ENCODE measurements at regions not wholly inside any gene's neighbourhood (a gene's known extent, or its start where the extent isn't known, plus 50 kb on each side); places are given as distances from the start of the nearest gene placed in this dataset.
"Not testable (repeated sequence)": the region's sequence is repeated elsewhere in the genome, so short reads cannot be mapped to it uniquely, and the experiment has no call there.

- Mint-ChIP-seq H3K9me3 (peaks cover 7 to 9% of the 10 kb centered on the region in 2 donors), H3K36me3 (ENCODE audit: insufficient read depth in 2 of 2) (no peaks in the 10 kb centered on the region), H3K27me3 (ENCODE audit: low read depth) (no peaks in the 10 kb centered on the region), H3K4me3 (no peak overlapping the region), H3K4me1 (ENCODE audit: low read depth) (no peaks in the 10 kb centered on the region), H3K27ac (no peak overlapping the region)
- DNase-seq (no peak), ATAC-seq (replicated peaks in 1 of 2) (no peak)
These were observed 784.0 kb upstream of the SEMA6D start for GRCh38 chr15:46933332-46933731.

DNA sequence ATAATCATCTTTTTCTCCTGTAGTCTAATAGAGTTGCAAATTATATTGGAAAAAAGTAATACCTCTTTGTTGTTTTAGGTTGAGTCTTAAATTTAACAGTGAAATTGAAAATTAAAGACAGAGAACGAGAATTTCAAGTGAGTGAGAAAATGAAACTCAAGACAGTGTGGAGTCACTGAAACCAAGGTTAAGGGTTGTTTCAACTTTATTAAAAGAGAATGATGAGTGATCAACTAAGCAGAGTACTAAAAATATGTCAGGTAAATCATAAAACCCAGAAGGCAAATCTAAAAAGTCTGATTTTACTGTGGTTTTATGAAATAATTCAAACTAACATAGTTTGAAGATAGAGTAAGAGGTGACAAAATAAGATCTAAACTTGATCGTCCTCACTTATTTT lies 782.5 kb upstream of the SEMA6D start:
- Mint-ChIP-seq H3K36me3 (ENCODE audit: insufficient read depth in 2 of 2) (no peaks in the 10 kb centered on the region), H3K27me3 (ENCODE audit: low read depth) (no peaks in the 10 kb centered on the region), H3K4me1 (ENCODE audit: low read depth) (no peaks in the 10 kb centered on the region), H3K4me3 (no peak overlapping the region), H3K27ac (no peak overlapping the region), H3K9me3 (peaks cover 5 to 12% of the 10 kb centered on the region in 2 donors)
- ATAC-seq (replicated peaks in 1 of 2) (no peak), DNase-seq (no peak)

DNA sequence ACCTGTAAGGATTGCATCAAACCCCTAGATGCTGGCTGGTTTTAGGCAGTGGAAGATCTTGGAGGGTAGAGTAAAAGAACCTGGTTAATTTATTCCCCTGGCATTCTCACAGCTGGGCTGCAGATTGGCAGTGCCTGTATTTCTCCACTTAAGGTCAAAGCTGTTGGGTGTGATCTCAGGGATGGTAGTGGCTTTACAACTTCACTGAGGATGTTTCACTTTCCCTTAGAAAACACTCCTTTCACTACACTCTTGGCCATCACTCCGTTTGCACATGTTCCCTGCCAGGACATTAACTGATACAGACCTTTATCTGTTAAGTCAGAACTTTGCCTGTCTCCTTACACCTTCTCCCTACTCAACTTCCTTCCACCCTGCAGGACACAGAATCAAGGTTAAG lies 779.1 kb upstream of the SEMA6D start:
- Mint-ChIP-seq H3K4me1 (ENCODE audit: low read depth) (no peaks in the 10 kb centered on the region), H3K4me3 (no peak overlapping the region)

GRCh38 chr15:46941241-46941640 lies 776.1 kb upstream of the SEMA6D start:
- Mint-ChIP-seq H3K4me3 (no peak overlapping the region), H3K9me3 (peaks cover 9 to 12% of the 10 kb centered on the region in 2 donors), H3K27me3 (ENCODE audit: low read depth) (no peaks in the 10 kb centered on the region), H3K4me1 (ENCODE audit: low read depth) (no peaks in the 10 kb centered on the region), H3K36me3 (ENCODE audit: insufficient read depth in 2 of 2) (peaks cover 2% of the 10 kb centered on the region in 2 donors), H3K27ac (no peak overlapping the region)
- DNase-seq: no peak
- no peak for ATAC-seq (replicated peaks in 1 of 2)

More for the DNA sequence above, 779.1 kb upstream of the SEMA6D start:
- Mint-ChIP-seq H3K9me3 (peaks cover 6 to 10% of the 10 kb centered on the region in 2 donors), H3K27me3 (ENCODE audit: low read depth) (no peaks in the 10 kb centered on the region), H3K27ac (no peak overlapping the region), H3K36me3 (ENCODE audit: insufficient read depth in 2 of 2) (peaks cover under 1 to 2% of the 10 kb centered on the region in 2 donors)
- DNase-seq (no peak), ATAC-seq (replicated peaks in 1 of 2) (no peak)

GRCh38 chr15:46946953-46947352 lies 770.4 kb upstream of the SEMA6D start:
- H3K27me3 Mint-ChIP-seq (ENCODE audit: low read depth): no peaks in the 10 kb centered on the region
- no peak for ATAC-seq (replicated peaks in 1 of 2)
- no peak overlapping the region for H3K4me3 Mint-ChIP-seq
- no peaks in the 10 kb centered on the region for H3K4me1 Mint-ChIP-seq (ENCODE audit: low read depth)
- H3K9me3 Mint-ChIP-seq: peaks cover 8 to 20% of the 10 kb centered on the region in 2 donors
- no peak overlapping the region for H3K27ac Mint-ChIP-seq
- DNase-seq: no peak
- peaks cover 4% of the 10 kb centered on the region in 2 donors for H3K36me3 Mint-ChIP-seq (ENCODE audit: insufficient read depth in 2 of 2)

GRCh38 chr15:46955576-46955975 lies 761.7 kb upstream of the SEMA6D start:
- no peaks in the 10 kb centered on the region for H3K4me1 Mint-ChIP-seq (ENCODE audit: low read depth)
- no peaks in the 10 kb centered on the region for H3K36me3 Mint-ChIP-seq (ENCODE audit: insufficient read depth in 2 of 2)
- no peaks in the 10 kb centered on the region for H3K27me3 Mint-ChIP-seq (ENCODE audit: low read depth)
- H3K9me3 Mint-ChIP-seq: peaks cover 4 to 9% of the 10 kb centered on the region in 2 donors
- no peak for DNase-seq
- no peak for ATAC-seq (replicated peaks in 1 of 2)
- no peak overlapping the region for H3K27ac Mint-ChIP-seq
- H3K4me3 Mint-ChIP-seq: no peak overlapping the region

- H3K9me3 Mint-ChIP-seq: peaks cover 4% of the 10 kb centered on the region in 2 donors
- H3K27ac Mint-ChIP-seq: no peak overlapping the region
- no peaks in the 10 kb centered on the region for H3K4me1 Mint-ChIP-seq (ENCODE audit: low read depth)
- no peaks in the 10 kb centered on the region for H3K27me3 Mint-ChIP-seq (ENCODE audit: low read depth)
- H3K4me3 Mint-ChIP-seq: no peak overlapping the region
- no peaks in the 10 kb centered on the region for H3K36me3 Mint-ChIP-seq (ENCODE audit: insufficient read depth in 2 of 2)
- DNase-seq (no peak), ATAC-seq (replicated peaks in 1 of 2) (no peak)
These were observed 760.8 kb upstream of the SEMA6D start for GRCh38 chr15:46956456-46956855.

GRCh38 chr15:46956881-46957280 lies 760.4 kb upstream of the SEMA6D start:
- no peaks in the 10 kb centered on the region for H3K27me3 Mint-ChIP-seq (ENCODE audit: low read depth)
- no peak overlapping the region for H3K4me3 Mint-ChIP-seq
- peaks cover 2 to 4% of the 10 kb centered on the region in 2 donors for H3K9me3 Mint-ChIP-seq
- no peaks in the 10 kb centered on the region for H3K4me1 Mint-ChIP-seq (ENCODE audit: low read depth)
- H3K27ac Mint-ChIP-seq: no peak overlapping the region
- no peaks in the 10 kb centered on the region for H3K36me3 Mint-ChIP-seq (ENCODE audit: insufficient read depth in 2 of 2)
- ATAC-seq (replicated peaks in 1 of 2) (no peak), DNase-seq (no peak)

- Mint-ChIP-seq H3K9me3 (peaks cover 2 to 5% of the 10 kb centered on the region in 2 donors), H3K27me3 (ENCODE audit: low read depth) (no peaks in the 10 kb centered on the region), H3K27ac (no peak overlapping the region), H3K4me3 (no peak overlapping the region), H3K36me3 (ENCODE audit: insufficient read depth in 2 of 2) (peaks cover 0 to 3% of the 10 kb centered on the region in 2 donors), H3K4me1 (ENCODE audit: low read depth) (no peaks in the 10 kb centered on the region)
- ATAC-seq (replicated peaks in 1 of 2) (no peak), DNase-seq (no peak)
These were observed 756.7 kb upstream of the SEMA6D start for GRCh38 chr15:46960581-46960980.

- Mint-ChIP-seq H3K27me3 (ENCODE audit: low read depth) (no peaks in the 10 kb centered on the region), H3K4me1 (ENCODE audit: low read depth) (no peaks in the 10 kb centered on the region), H3K27ac (no peak overlapping the region), H3K36me3 (ENCODE audit: insufficient read depth in 2 of 2) (peaks cover 0 to 5% of the 10 kb centered on the region in 2 donors), H3K4me3 (no peak overlapping the region), H3K9me3 (peaks cover 4 to 7% of the 10 kb centered on the region in 2 donors)
- DNase-seq: no peak
- no peak for ATAC-seq (replicated peaks in 1 of 2)
These were observed 755.5 kb upstream of the SEMA6D start for GRCh38 chr15:46961795-46962194.

GRCh38 chr15:46988055-46988454 lies 729.2 kb upstream of the SEMA6D start:
- H3K9me3 Mint-ChIP-seq; H3K27me3 Mint-ChIP-seq (ENCODE audit: low read depth); DNase-seq; H3K27ac Mint-ChIP-seq; H3K36me3 Mint-ChIP-seq (ENCODE audit: insufficient read depth in 2 of 2); H3K4me3 Mint-ChIP-seq; H3K4me1 Mint-ChIP-seq (ENCODE audit: low read depth); ATAC-seq (replicated peaks in 1 of 2): not testable (repeated sequence)

DNA sequence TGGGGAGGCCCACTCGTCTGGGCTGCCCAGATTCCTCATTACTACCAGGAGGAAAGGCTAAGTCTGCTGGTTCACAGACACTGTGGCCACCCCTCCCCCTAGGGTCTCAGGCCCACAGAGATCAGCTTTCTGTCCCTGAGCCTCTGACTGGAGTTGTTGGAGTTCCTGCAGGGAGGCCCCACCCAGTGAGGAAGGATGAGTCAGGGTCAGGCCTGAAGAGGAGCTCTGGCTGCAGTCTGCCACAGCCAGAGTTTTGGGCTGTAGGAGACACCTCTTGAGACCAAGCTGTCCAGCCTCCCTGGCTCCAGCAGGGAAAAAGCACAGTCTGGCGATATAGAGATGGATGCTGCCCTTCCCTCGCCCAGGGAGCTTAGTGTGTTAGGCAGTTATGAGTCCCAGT lies 720.9 kb upstream of the SEMA6D start:
- ATAC-seq (replicated peaks in 1 of 2) (no peak), DNase-seq (no peak)
- Mint-ChIP-seq H3K9me3 (peaks cover 15 to 18% of the 10 kb centered on the region in 2 donors), H3K4me3 (no peak overlapping the region), H3K4me1 (ENCODE audit: low read depth) (no peaks in the 10 kb centered on the region), H3K36me3 (ENCODE audit: insufficient read depth in 2 of 2) (peaks cover 0 to 5% of the 10 kb centered on the region in 2 donors), H3K27ac (no peak overlapping the region), H3K27me3 (ENCODE audit: low read depth) (no peaks in the 10 kb centered on the region)

- DNase-seq (no peak), ATAC-seq (replicated peaks in 1 of 2) (no peak)
- Mint-ChIP-seq H3K36me3 (ENCODE audit: insufficient read depth in 2 of 2) (peaks cover 0 to 3% of the 10 kb centered on the region in 2 donors), H3K27me3 (ENCODE audit: low read depth) (no peaks in the 10 kb centered on the region), H3K4me1 (ENCODE audit: low read depth) (no peaks in the 10 kb centered on the region), H3K9me3 (peaks cover 15 to 17% of the 10 kb centered on the region in 2 donors), H3K4me3 (no peak overlapping the region), H3K27ac (no peak overlapping the region)
These were observed 719.8 kb upstream of the SEMA6D start for GRCh38 chr15:46997501-46997900.

DNA sequence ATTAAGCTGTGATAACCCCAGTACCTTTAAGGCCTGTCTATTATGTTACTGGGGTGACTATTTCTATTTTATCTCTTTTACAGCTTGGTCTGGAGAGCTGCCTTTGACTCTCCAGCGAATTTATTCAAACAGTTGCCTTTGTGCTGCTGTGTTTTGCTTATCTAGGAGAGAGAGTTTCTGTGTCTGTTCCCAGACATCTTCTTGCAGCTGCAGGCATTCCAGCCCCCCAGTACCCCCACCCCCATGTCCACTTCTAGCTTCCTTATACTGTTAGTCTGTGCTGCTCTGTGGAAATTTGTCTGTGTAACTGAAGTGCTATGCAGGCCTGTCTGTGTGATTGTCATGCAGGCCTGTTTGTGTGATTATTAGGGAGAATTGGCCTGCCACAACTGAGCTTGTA lies 713.7 kb upstream of the SEMA6D start:
- Mint-ChIP-seq H3K27ac (no peak overlapping the region), H3K36me3 (ENCODE audit: insufficient read depth in 2 of 2) (peaks cover 0 to 3% of the 10 kb centered on the region in 2 donors), H3K9me3 (peaks cover 11 to 17% of the 10 kb centered on the region in 2 donors), H3K4me3 (no peak overlapping the region), H3K27me3 (ENCODE audit: low read depth) (no peaks in the 10 kb centered on the region), H3K4me1 (ENCODE audit: low read depth) (no peaks in the 10 kb centered on the region)
- DNase-seq (no peak), ATAC-seq (replicated peaks in 1 of 2) (no peak)
